Thyroid gland (tissue), 4 donors: ENCODE measurements at regions not wholly inside any gene's neighbourhood (a gene's known extent, or its start where the extent isn't known, plus 50 kb on each side); places are given as distances from the start of the nearest gene placed in this dataset.

Source experiments
- DNase-seq, 2 donors: peaks; one replicate each; pipeline ENCODE4 v3.0.0-alpha.2; 2019
- H3K27ac ChIP-seq, 3 donors: fragments of 200-600 bp; sonication (generic); 1 replicate in 2 of 3; 2 replicates in 1 of 3; pipeline ENCODE4 v1.5.1; 2016 to 2019; ENCODE audit warnings: mild to moderate bottlenecking in 1 of 3, moderate library complexity in 1 of 3
- H3K27me3 ChIP-seq: fragments of 200-600 bp; sonication (generic); one replicate; pipeline ENCODE4 v1.5.1; 2019
- H3K36me3 ChIP-seq, 2 donors: fragments of 200-600 bp; sonication (generic); one replicate each; pipeline ENCODE4 v1.5.1; 2016 to 2019
- H3K4me1 ChIP-seq, 2 donors: fragments of 200-600 bp; sonication (generic); one replicate each; pipeline ENCODE4 v1.5.1; 2017 to 2019
- H3K4me3 ChIP-seq, 3 donors: fragments of 200-600 bp; sonication (generic); replicated peaks in 1 of 3; 1 replicate in 2 of 3; 2 replicates in 1 of 3; pipeline ENCODE4 v1.5.1; 2016; ENCODE audit warnings: mild to moderate bottlenecking in 1 of 3
- H3K9me3 ChIP-seq: fragments of 200-600 bp; sonication (generic); one replicate; pipeline ENCODE4 v1.5.1; 2017
- POLR2A ChIP-seq, 2 donors: fragments of 450-650 bp; IDR thresholded peaks; one replicate each; pipeline ENCODE4 v1.6.1; 2017; ENCODE audit warnings: antibody characterized with exemption in 2 of 2, mild to moderate bottlenecking in 2 of 2, moderate library complexity in 1 of 2
- WGBS, 2 donors: methylation state at CpG; one replicate each; pipeline ENCODE4 v1.1.5; 2017; 5-methylcytosine and 5-hydroxymethylcytosine counted together
- intact Hi-C: fragments of 100-400 bp; cut with DNase I; formaldehyde crosslinking; loops from one replicate; pipeline ENCODE4 v1.15.1; 2023
- TF ChIP-seq, protein P1 (sequence below), 6 experiments: fragments of 200-600 bp in 3 of 6; fragments of 450-650 bp in 3 of 6; sonication (generic) in 3 of 6; IDR thresholded peaks; one replicate each; pipeline ENCODE4 v1.5.1; 2016 to 2019; ENCODE audit warnings: antibody characterized with exemption in 6 of 6, mild to moderate bottlenecking in 2 of 6, inconsistent platforms in 1 of 6, moderate library complexity in 1 of 6

DNA sequence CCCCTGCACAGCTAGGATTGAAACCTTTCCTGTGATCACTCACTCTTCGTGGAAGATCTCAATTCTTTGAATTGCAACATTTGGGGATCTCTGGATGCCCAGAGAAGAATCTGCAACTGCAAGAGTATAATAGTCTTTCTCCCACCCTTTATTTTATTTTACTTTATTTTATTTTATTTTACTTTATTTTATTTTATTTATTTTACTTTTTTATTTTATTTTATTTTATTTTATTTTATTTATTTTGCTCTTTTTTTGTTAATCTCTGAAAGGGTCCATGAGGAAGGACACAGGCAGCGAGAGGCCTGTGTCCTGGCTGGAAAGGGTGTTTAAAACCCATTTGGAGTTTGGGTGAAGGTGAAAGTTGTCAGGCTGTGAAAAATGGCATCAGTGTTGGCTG is 181.4 kb downstream of the TMEM182 start:
- DNase-seq = no peak
- H3K4me1 ChIP-seq = no peaks in the 10 kb centered on the region

DNA sequence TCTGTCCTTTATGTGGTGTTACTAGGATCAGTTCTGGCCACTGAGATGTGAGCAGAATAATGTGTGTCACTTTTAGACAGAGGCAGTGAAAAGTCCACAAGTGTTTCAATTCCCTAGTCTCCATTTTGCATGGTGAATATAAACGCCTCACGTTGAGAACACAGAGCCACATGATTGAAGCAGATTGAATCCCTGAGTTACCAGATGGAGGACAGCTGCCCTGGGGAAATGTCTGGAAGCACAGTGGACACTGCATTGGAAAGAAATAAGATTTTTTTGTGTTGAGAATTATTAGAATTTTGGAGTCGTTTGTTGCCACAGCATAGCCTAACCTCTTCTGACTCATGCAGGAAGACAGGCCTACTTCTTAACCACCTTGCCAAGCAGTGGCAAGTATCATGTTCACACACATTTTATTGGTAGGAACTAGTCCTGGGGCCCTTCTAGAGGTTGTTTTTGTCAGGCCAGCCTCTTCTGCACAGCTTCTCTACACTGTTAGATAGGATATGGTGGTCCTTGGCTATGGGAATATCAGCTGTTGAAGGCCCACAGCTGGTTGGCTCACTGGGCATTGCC is 188.6 kb downstream of the TMEM182 start:
- H3K27me3 ChIP-seq = no peaks in the 10 kb centered on the region
- no peaks in the 10 kb centered on the region for H3K36me3 ChIP-seq
- no peak for TF ChIP-seq POLR2A (IDR thresholded peaks at IDR 0.05)
- TF ChIP-seq, protein P1, sequence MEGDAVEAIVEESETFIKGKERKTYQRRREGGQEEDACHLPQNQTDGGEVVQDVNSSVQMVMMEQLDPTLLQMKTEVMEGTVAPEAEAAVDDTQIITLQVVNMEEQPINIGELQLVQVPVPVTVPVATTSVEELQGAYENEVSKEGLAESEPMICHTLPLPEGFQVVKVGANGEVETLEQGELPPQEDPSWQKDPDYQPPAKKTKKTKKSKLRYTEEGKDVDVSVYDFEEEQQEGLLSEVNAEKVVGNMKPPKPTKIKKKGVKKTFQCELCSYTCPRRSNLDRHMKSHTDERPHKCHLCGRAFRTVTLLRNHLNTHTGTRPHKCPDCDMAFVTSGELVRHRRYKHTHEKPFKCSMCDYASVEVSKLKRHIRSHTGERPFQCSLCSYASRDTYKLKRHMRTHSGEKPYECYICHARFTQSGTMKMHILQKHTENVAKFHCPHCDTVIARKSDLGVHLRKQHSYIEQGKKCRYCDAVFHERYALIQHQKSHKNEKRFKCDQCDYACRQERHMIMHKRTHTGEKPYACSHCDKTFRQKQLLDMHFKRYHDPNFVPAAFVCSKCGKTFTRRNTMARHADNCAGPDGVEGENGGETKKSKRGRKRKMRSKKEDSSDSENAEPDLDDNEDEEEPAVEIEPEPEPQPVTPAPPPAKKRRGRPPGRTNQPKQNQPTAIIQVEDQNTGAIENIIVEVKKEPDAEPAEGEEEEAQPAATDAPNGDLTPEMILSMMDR (IDR thresholded peaks at IDR 0.05) = no peak
- no peaks in the 10 kb centered on the region for H3K4me1 ChIP-seq
- intact Hi-C loops = no loop called here
- no peaks in the 10 kb centered on the region for H3K9me3 ChIP-seq
- no peak overlapping the region for H3K27ac ChIP-seq
- no peak for DNase-seq
- H3K4me3 ChIP-seq = no peak overlapping the region
- WGBS, 2 donors = 71 to 78% methylated on average over 3 of the region's 3 CpGs

More for the DNA sequence above, 181.4 kb downstream of the TMEM182 start:
- Histone ChIP-seq H3K27me3 (no peaks in the 10 kb centered on the region), H3K9me3 (no peaks in the 10 kb centered on the region), H3K4me3 (no peak overlapping the region), H3K36me3 (no peaks in the 10 kb centered on the region), H3K27ac (no peak overlapping the region)
- intact Hi-C loops = no loop called here
- WGBS, 2 donors = 86 to 91% methylated on average over 2 of the region's 2 CpGs
- no peak for TF ChIP-seq POLR2A (IDR thresholded peaks at IDR 0.05)
- TF ChIP-seq, protein P1 (IDR thresholded peaks at IDR 0.05) = no peak

DNA sequence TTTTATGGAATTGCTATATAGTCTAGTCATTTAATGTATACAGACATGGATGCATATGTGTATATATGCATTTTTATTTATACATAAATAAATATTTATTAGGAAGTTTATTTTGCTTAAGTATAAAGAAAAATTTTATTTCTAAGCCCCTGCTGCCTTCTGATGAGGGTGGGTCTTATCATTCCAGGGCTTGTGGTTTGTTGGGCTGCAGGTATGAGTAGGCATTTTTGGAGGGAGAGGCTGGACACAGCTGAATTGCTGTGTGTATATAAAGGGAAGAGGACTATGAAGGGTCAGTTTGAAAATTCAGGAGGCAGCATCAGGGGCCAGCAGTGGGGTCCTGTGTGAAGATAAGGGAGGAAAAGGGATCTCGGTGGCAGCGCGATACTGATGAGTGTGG is 189.4 kb downstream of the TMEM182 start:
- Histone ChIP-seq H3K4me1 (no peaks in the 10 kb centered on the region), H3K27ac (no peak overlapping the region), H3K27me3 (no peaks in the 10 kb centered on the region), H3K4me3 (no peak overlapping the region), H3K9me3 (no peaks in the 10 kb centered on the region), H3K36me3 (no peaks in the 10 kb centered on the region)
- WGBS, 2 donors = 87 to 93% methylated on average over 3 of the region's 3 CpGs
- no peak for DNase-seq
- intact Hi-C loops = no loop called here
- no peak for TF ChIP-seq POLR2A (IDR thresholded peaks at IDR 0.05)
- TF ChIP-seq, protein P1 (IDR thresholded peaks at IDR 0.05) = no peak

DNA sequence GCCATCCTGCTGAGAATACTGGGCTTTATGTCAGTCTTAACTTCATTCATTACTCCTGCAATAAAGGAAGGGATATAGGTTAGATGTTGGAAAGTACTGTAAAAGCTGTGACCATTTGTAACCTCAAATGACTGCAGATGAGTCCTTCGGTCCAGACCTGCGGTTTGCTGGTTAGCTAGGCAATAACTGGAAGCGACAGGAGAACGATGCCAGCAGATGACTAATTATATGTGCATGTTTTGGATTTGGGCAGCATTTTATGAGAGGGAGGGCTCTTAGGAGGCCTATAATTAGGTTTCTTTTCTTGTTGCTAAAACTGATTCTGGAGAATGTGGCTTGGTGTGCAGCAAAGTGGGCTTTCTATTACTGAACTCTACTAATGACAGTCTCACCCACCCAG is 205.6 kb downstream of the TMEM182 start:
- TF ChIP-seq POLR2A (IDR thresholded peaks at IDR 0.05) = no peak
- TF ChIP-seq, protein P1 (IDR thresholded peaks at IDR 0.05) = no peak
- DNase-seq = no peak

DNA sequence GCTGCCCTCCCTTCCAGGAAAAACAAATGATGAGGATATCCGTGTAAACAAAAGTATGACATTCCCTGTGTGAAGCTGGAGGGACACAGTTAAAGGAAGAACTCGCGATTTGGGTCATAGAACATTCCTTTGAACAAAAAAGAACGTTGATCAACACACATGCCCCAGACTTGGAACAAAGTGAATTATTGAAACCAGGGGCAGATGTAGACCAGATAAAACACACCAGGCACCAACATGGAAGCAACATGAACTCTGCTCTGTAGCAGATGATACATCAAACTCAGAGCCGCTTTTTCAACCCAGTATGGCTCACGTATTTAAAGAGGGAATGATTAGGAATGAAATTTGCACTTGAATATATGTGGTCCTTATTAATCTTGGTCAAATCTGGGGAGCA is 206.5 kb downstream of the TMEM182 start:
- no peak for DNase-seq
- no peak for TF ChIP-seq POLR2A (IDR thresholded peaks at IDR 0.05)
- TF ChIP-seq, protein P1 (IDR thresholded peaks at IDR 0.05) = no peak
- Histone ChIP-seq H3K36me3 (no peaks in the 10 kb centered on the region), H3K27ac (no peak overlapping the region), H3K4me3 (no peak overlapping the region), H3K27me3 (no peaks in the 10 kb centered on the region), H3K4me1 (no peaks in the 10 kb centered on the region), H3K9me3 (no peaks in the 10 kb centered on the region)
- WGBS, 2 donors = 89 to 94% methylated on average over 6 of the region's 6 CpGs
- intact Hi-C loops = no loop called here

More for the DNA sequence above, 205.6 kb downstream of the TMEM182 start:
- H3K4me1 ChIP-seq = no peaks in the 10 kb centered on the region
- H3K4me3 ChIP-seq = no peak overlapping the region
- WGBS, 2 donors = 83 to 88% methylated on average over 4 of the region's 4 CpGs
- intact Hi-C loops = no loop called here
- H3K9me3 ChIP-seq = no peaks in the 10 kb centered on the region
- H3K36me3 ChIP-seq = no peaks in the 10 kb centered on the region
- no peak overlapping the region for H3K27ac ChIP-seq
- H3K27me3 ChIP-seq = no peaks in the 10 kb centered on the region
